Left cardiac atrium (tissue), 4 donors: ENCODE measurements at regions not wholly inside any gene's neighbourhood (a gene's known extent, or its start where the extent isn't known, plus 50 kb on each side); places are given as distances from the start of the nearest gene placed in this dataset.
A peak's percentile ranks its signal among the peaks of the same experiment; 100 is the strongest.
"Not testable (repeated sequence)": the region's sequence is repeated elsewhere in the genome, so short reads cannot be mapped to it uniquely, and the experiment has no call there.

Source experiments
- ATAC-seq, 2 donors: fragments of 200-7000 bp; cut with Tn5 transposase; one replicate each; pipeline ENCODE4 v1.9.1; 2020; ENCODE audit warnings: mild to moderate bottlenecking in 2 of 2, moderate library complexity in 2 of 2
- DNase-seq: peaks from one replicate; pipeline ENCODE4 v3.0.0-alpha.2; 2020
- intact Hi-C, 2 donors: fragments of 100-400 bp; cut with DNase I; formaldehyde crosslinking; loops; one replicate each; pipeline versions ENCODE4 v1.14.1 to v1.15.1; 2022 to 2023
- donor health status: DM: no; HTN: yes; CAD: no.
- donor health status: DM: no; HTN: yes; CAD: no; lungs with severe emphysema.
- donor health status: DM: yes; HTN: yes; CAD: no.
- donor health status: Dilated cardiomyopathy.

GRCh38 chr5:96289287-96289686 lies 143.8 kb downstream of the PCSK1 start:
- intact Hi-C loops, ATAC-seq, DNase-seq: not testable (repeated sequence)

GRCh38 chr5:96288845-96289185 lies 144.2 kb downstream of the PCSK1 start:
- ATAC-seq (no peak), DNase-seq (no peak)
- intact Hi-C loops: no loop called here

- intact Hi-C loops: no loop called here
- DNase-seq (no peak), ATAC-seq (no peak)
These were observed 144.7 kb downstream of the PCSK1 start for GRCh38 chr5:96288166-96288844.

GRCh38 chr5:96287136-96287535 lies 145.9 kb downstream of the PCSK1 start:
- intact Hi-C loops: no loop called here
- DNase-seq (no peak), ATAC-seq (no peak)

- ATAC-seq: no peak
- DNase-seq: no peak
- intact Hi-C loops: no loop called here
These were observed 147.2 kb downstream of the PCSK1 start for GRCh38 chr5:96285823-96286222.

- no peak for DNase-seq
- intact Hi-C loops: no loop called here
- no peak for ATAC-seq
These were observed 148.2 kb downstream of the PCSK1 start for GRCh38 chr5:96284727-96285389.

- no peak for ATAC-seq
- intact Hi-C loops: no loop called here
- DNase-seq: no peak
These were observed 149.5 kb downstream of the PCSK1 start for GRCh38 chr5:96283589-96283988.

- DNase-seq (no peak), ATAC-seq (peak; percentile 36 to 77)
- intact Hi-C loops: no loop called here
These were observed 151.0 kb downstream of the PCSK1 start for GRCh38 chr5:96282020-96282419.

GRCh38 chr5:96280946-96281393 lies 152.1 kb downstream of the PCSK1 start:
- ATAC-seq: no peak
- intact Hi-C loops: no loop called here
- no peak for DNase-seq

- no peak for ATAC-seq
- intact Hi-C loops: no loop called here
- DNase-seq: no peak
These were observed 153.1 kb downstream of the PCSK1 start for GRCh38 chr5:96279801-96280542.

GRCh38 chr5:96278981-96279380 lies 154.1 kb downstream of the PCSK1 start:
- no peak for ATAC-seq
- intact Hi-C loops: no loop called here
- DNase-seq: no peak

- intact Hi-C loops: no loop called here
- DNase-seq (no peak), ATAC-seq (no peak)
These were observed 158.0 kb downstream of the PCSK1 start for GRCh38 chr5:96275051-96275450.

- DNase-seq: no peak
- ATAC-seq: no peak
These were observed 167.6 kb downstream of the PCSK1 start for GRCh38 chr5:96265487-96265886.

GRCh38 chr5:96264047-96264446 lies 169.0 kb downstream of the PCSK1 start:
- DNase-seq: no peak
- intact Hi-C loops: no loop called here
- no peak for ATAC-seq

More at GRCh38 chr5:96265487-96265886, 167.6 kb downstream of the PCSK1 start:
- intact Hi-C loops: no loop called here

- DNase-seq (no peak), ATAC-seq (no peak)
- intact Hi-C loops: no loop called here
These were observed 170.9 kb downstream of the PCSK1 start for GRCh38 chr5:96262105-96262504.

- intact Hi-C loops: no loop called here
- no peak for ATAC-seq
- DNase-seq: no peak
These were observed 173.0 kb downstream of the PCSK1 start for GRCh38 chr5:96260009-96260408.

- DNase-seq (no peak), ATAC-seq (peak; percentile 41 to 80)
- intact Hi-C loops: no loop called here
These were observed 173.8 kb downstream of the PCSK1 start for GRCh38 chr5:96259151-96259772.

GRCh38 chr5:96258692-96259091 lies 174.4 kb downstream of the PCSK1 start:
- DNase-seq (no peak), ATAC-seq (no peak)
- intact Hi-C loops: no loop called here

- intact Hi-C loops: no loop called here
- DNase-seq: no peak
- no peak for ATAC-seq
These were observed 175.1 kb downstream of the PCSK1 start for GRCh38 chr5:96257904-96258303.
